Parathyroid adenoma (tissue), 2 donors: ENCODE measurements at regions not wholly inside any gene's neighbourhood (a gene's known extent, or its start where the extent isn't known, plus 50 kb on each side); places are given as distances from the start of the nearest gene placed in this dataset.

Experiments
- H2AFZ ChIP-seq: fragments of 300-600 bp; sonication (generic); one replicate; pipeline ENCODE4 v1.7.0; 2017; ENCODE audit warnings: antibody characterized with exemption, mild to moderate bottlenecking
- H3K27ac ChIP-seq: fragments of 300-600 bp; sonication (generic); one replicate; pipeline ENCODE4 v1.7.0; 2017
- H3K27me3 ChIP-seq: fragments of 300-600 bp; sonication (generic); one replicate; pipeline ENCODE4 v1.7.0; 2017; ENCODE audit warnings: low read length; ENCODE audit not compliant: control insufficient read depth, insufficient read depth
- H3K36me3 ChIP-seq: fragments of 300-600 bp; sonication (generic); one replicate; pipeline ENCODE4 v1.7.0; 2017; ENCODE audit warnings: low read length; ENCODE audit not compliant: control insufficient read depth, insufficient read depth
- H3K4me1 ChIP-seq: fragments of 300-600 bp; sonication (generic); one replicate; pipeline ENCODE4 v1.7.0; 2017; ENCODE audit warnings: control low read depth
- H3K4me2 ChIP-seq: fragments of 300-600 bp; sonication (generic); one replicate; pipeline ENCODE4 v1.7.0; 2017; ENCODE audit warnings: low read length
- H3K4me3 ChIP-seq: fragments of 300-600 bp; sonication (generic); one replicate; pipeline ENCODE4 v1.7.0; 2017; ENCODE audit warnings: low read depth, low read length
- H3K79me2 ChIP-seq: fragments of 300-600 bp; sonication (generic); one replicate; pipeline ENCODE4 v1.7.0; 2017; ENCODE audit warnings: control low read depth
- H3K9ac ChIP-seq: fragments of 300-600 bp; sonication (generic); one replicate; pipeline ENCODE4 v1.7.0; 2017; ENCODE audit warnings: mild to moderate bottlenecking
- H3K9me3 ChIP-seq: fragments of 300-600 bp; sonication (generic); one replicate; pipeline ENCODE4 v1.7.0; 2017; ENCODE audit warnings: low read length; ENCODE audit not compliant: control insufficient read depth
- CTCF ChIP-seq: fragments of 300-600 bp; sonication (generic); IDR thresholded peaks from one replicate; pipeline ENCODE4 v1.7.0; 2017; ENCODE audit warnings: antibody characterized with exemption, mild to moderate bottlenecking
- donor health status: primary hyperparathyroidism.

GRCh38 chr10:2387261-2387660 lies 649.9 kb upstream of the ADARB2 start:
- Histone ChIP-seq H3K27me3 (no peaks in the 10 kb centered on the region), H3K4me1 (no peaks in the 10 kb centered on the region), H3K4me2 (no peak overlapping the region), H3K79me2 (no peaks in the 10 kb centered on the region), H3K4me3 (no peak overlapping the region), H3K9me3 (no peaks in the 10 kb centered on the region), H3K27ac (no peak overlapping the region), H3K9ac (no peak overlapping the region), H3K36me3 (no peaks in the 10 kb centered on the region), H2AFZ (no peak overlapping the region)
- no peak for TF ChIP-seq CTCF

- no peak overlapping the region for H3K4me3 ChIP-seq
- H3K27me3 ChIP-seq = no peaks in the 10 kb centered on the region
- H3K4me1 ChIP-seq = no peaks in the 10 kb centered on the region
- no peak overlapping the region for H2AFZ ChIP-seq
- no peak overlapping the region for H3K4me2 ChIP-seq
- H3K36me3 ChIP-seq = no peaks in the 10 kb centered on the region
- no peak overlapping the region for H3K27ac ChIP-seq
- no peak for TF ChIP-seq CTCF
- H3K79me2 ChIP-seq = no peaks in the 10 kb centered on the region
- no peak overlapping the region for H3K9ac ChIP-seq
- H3K9me3 ChIP-seq = no peaks in the 10 kb centered on the region
These were observed 642.9 kb upstream of the ADARB2 start for GRCh38 chr10:2380218-2380617.

GRCh38 chr10:2367083-2367482 lies 629.8 kb upstream of the ADARB2 start:
- no peak overlapping the region for H3K27ac ChIP-seq
- H3K79me2 ChIP-seq = no peaks in the 10 kb centered on the region
- H3K4me1 ChIP-seq = no peaks in the 10 kb centered on the region
- no peak overlapping the region for H2AFZ ChIP-seq
- H3K4me3 ChIP-seq = no peak overlapping the region
- peaks cover 5% of the 10 kb centered on the region for H3K9me3 ChIP-seq
- H3K36me3 ChIP-seq = no peaks in the 10 kb centered on the region
- no peak overlapping the region for H3K4me2 ChIP-seq
- H3K27me3 ChIP-seq = no peaks in the 10 kb centered on the region
- TF ChIP-seq CTCF = no peak
- no peak overlapping the region for H3K9ac ChIP-seq

- H3K4me2 ChIP-seq = no peak overlapping the region
- H2AFZ ChIP-seq = no peak overlapping the region
- H3K27ac ChIP-seq = no peak overlapping the region
- H3K9ac ChIP-seq = no peak overlapping the region
- no peaks in the 10 kb centered on the region for H3K79me2 ChIP-seq
- no peaks in the 10 kb centered on the region for H3K27me3 ChIP-seq
- no peak overlapping the region for H3K4me3 ChIP-seq
- H3K4me1 ChIP-seq = no peaks in the 10 kb centered on the region
- TF ChIP-seq CTCF = no peak
- H3K36me3 ChIP-seq = no peaks in the 10 kb centered on the region
- H3K9me3 ChIP-seq = peaks cover 5% of the 10 kb centered on the region
These were observed 629.1 kb upstream of the ADARB2 start for GRCh38 chr10:2366264-2366931.

- Histone ChIP-seq H3K36me3 (no peaks in the 10 kb centered on the region), H3K4me3 (no peak overlapping the region), H3K79me2 (no peaks in the 10 kb centered on the region), H3K9me3 (no peaks in the 10 kb centered on the region), H3K4me2 (no peak overlapping the region), H3K9ac (no peak overlapping the region), H3K4me1 (no peaks in the 10 kb centered on the region), H3K27ac (no peak overlapping the region), H2AFZ (no peak overlapping the region), H3K27me3 (no peaks in the 10 kb centered on the region)
- no peak for TF ChIP-seq CTCF
These were observed 625.0 kb upstream of the ADARB2 start for GRCh38 chr10:2362331-2362730.
